Muscle of arm (tissue), 1 donor: ENCODE measurements at regions not wholly inside any gene's neighbourhood (a gene's known extent, or its start where the extent isn't known, plus 50 kb on each side); places are given as distances from the start of the nearest gene placed in this dataset.
"Not testable (repeated sequence)": the region's sequence is repeated elsewhere in the genome, so short reads cannot be mapped to it uniquely, and the experiment has no call there.

Experiments
- DNase-seq: peaks from one replicate; pipeline ENCODE4 v3.0.0-alpha.2; 2013

GRCh38 chr7:142534726-142535122 lies 214.5 kb upstream of the PRSS1 start:
- no peak for DNase-seq

GRCh38 chr7:142533920-142534319 lies 215.4 kb upstream of the PRSS1 start:
- DNase-seq: no peak

- DNase-seq: no peak
Measured at GRCh38 chr7:142529591-142529990, 219.7 kb upstream of the PRSS1 start.

GRCh38 chr7:142528608-142529408 lies 220.5 kb upstream of the PRSS1 start:
- DNase-seq: no peak

- no peak for DNase-seq
Measured at GRCh38 chr7:142523821-142524460, 225.3 kb upstream of the PRSS1 start.

- DNase-seq: no peak
Measured at GRCh38 chr7:142522735-142523134, 226.5 kb upstream of the PRSS1 start.

- not testable (repeated sequence) for DNase-seq
Measured at GRCh38 chr7:142520885-142521284, 228.4 kb upstream of the PRSS1 start.

GRCh38 chr7:142520455-142520854 lies 228.8 kb upstream of the PRSS1 start:
- not testable (repeated sequence) for DNase-seq

GRCh38 chr7:142519079-142520078 lies 229.9 kb upstream of the PRSS1 start:
- no peak for DNase-seq

GRCh38 chr7:142516038-142516501 lies 233.2 kb upstream of the PRSS1 start:
- DNase-seq: peak; percentile 35

GRCh38 chr7:142514716-142515115 lies 234.6 kb upstream of the PRSS1 start:
- DNase-seq: not testable (repeated sequence)

- no peak for DNase-seq
Measured at GRCh38 chr7:142513178-142513955, 235.9 kb upstream of the PRSS1 start.

- no peak for DNase-seq
Measured at GRCh38 chr7:142511801-142512200, 237.5 kb upstream of the PRSS1 start.

GRCh38 chr7:142511374-142511773 lies 237.9 kb upstream of the PRSS1 start:
- DNase-seq: no peak

GRCh38 chr7:142509235-142509634 lies 240.0 kb upstream of the PRSS1 start:
- DNase-seq: not testable (repeated sequence)

- no peak for DNase-seq
Measured at GRCh38 chr7:142508251-142508650, 241.0 kb upstream of the PRSS1 start.

GRCh38 chr7:142507799-142508198 lies 241.5 kb upstream of the PRSS1 start:
- no peak for DNase-seq

- DNase-seq: not testable (repeated sequence)
Measured at GRCh38 chr7:142507066-142507465, 242.2 kb upstream of the PRSS1 start.

GRCh38 chr7:142506601-142507000 lies 242.7 kb upstream of the PRSS1 start:
- DNase-seq: no peak

- not testable (repeated sequence) for DNase-seq
Measured at GRCh38 chr7:142503949-142504348, 245.3 kb upstream of the PRSS1 start.

GRCh38 chr7:142503036-142503435 lies 245.2 kb upstream of the PRSS58 start:
- DNase-seq: no peak
